Activated CD8-positive, alpha-beta T cell treated with anti-CD3 and anti-CD28 coated beads for 36 hours (primary cell): ENCODE measurements at regions not wholly inside any gene's neighbourhood (a gene's known extent, or its start where the extent isn't known, plus 50 kb on each side); places are given as distances from the start of the nearest gene placed in this dataset.

Experiments used
- ATAC-seq: fragments of 200-7000 bp; cut with Tn5 transposase; one replicate; pipeline ENCODE4 v1.10.0; 2021; ENCODE audit warnings: mild to moderate bottlenecking, moderate library complexity
- CTCF ChIA-PET: fragments of 350-600 bp; sonication (Branson Sonifier 250); formaldehyde crosslinking; loops from one replicate; lab custom pipeline; 2021; ENCODE audit warnings: antibody characterized with exemption; lab: Charles Lee
- POLR2A ChIA-PET: fragments of 350-600 bp; sonication (Branson Sonifier 250); formaldehyde crosslinking; loops from one replicate; lab custom pipeline; 2021; ENCODE audit warnings: antibody characterized with exemption; lab: Charles Lee
- DNase-seq: peaks from one replicate; pipeline ENCODE4 v3.0.0-alpha.2; 2020
- H3K27ac Mint-ChIP-seq: one replicate; pipeline ENCODE4 v1.8.0; 2021; ENCODE audit warnings: mild to moderate bottlenecking, mixed read lengths
- H3K27me3 Mint-ChIP-seq: one replicate; pipeline ENCODE4 v1.8.0; 2021; ENCODE audit warnings: mixed read lengths
- H3K36me3 Mint-ChIP-seq: one replicate; pipeline ENCODE4 v1.8.0; 2021; ENCODE audit warnings: low read depth, mixed read lengths
- H3K4me1 Mint-ChIP-seq: one replicate; pipeline ENCODE4 v1.8.0; 2021; ENCODE audit warnings: low read depth, mixed read lengths
- H3K4me3 Mint-ChIP-seq: one replicate; pipeline ENCODE4 v1.8.0; 2021; ENCODE audit warnings: mild to moderate bottlenecking, moderate library complexity, mixed read lengths
- H3K9me3 Mint-ChIP-seq: one replicate; pipeline ENCODE4 v1.8.0; 2021; ENCODE audit warnings: mixed read lengths
- CTCF ChIP-seq: fragments of 200-600 bp; IDR thresholded peaks from one replicate; pipeline ENCODE4 v1.8.0; 2022; ENCODE audit warnings: antibody characterized with exemption, mild to moderate bottlenecking
- intact Hi-C: fragments of 100-400 bp; cut with micrococcal nuclease; formaldehyde crosslinking; loops from one replicate; pipeline ENCODE4 v1.10.0; 2022

- ChIA-PET POLR2A (no interaction called here), CTCF (no interaction called here)
- no peak overlapping the region for H3K4me3 Mint-ChIP-seq
- no peaks in the 10 kb centered on the region for H3K27me3 Mint-ChIP-seq
- no peak for TF ChIP-seq CTCF
- no peak overlapping the region for H3K27ac Mint-ChIP-seq
- no peak for ATAC-seq
- H3K4me1 Mint-ChIP-seq = no peaks in the 10 kb centered on the region
- no peak for DNase-seq
- peaks cover 4% of the 10 kb centered on the region for H3K9me3 Mint-ChIP-seq
- intact Hi-C loops = no loop called here
- H3K36me3 Mint-ChIP-seq = no peaks in the 10 kb centered on the region
Observed at GRCh38 chr4:59175617-59176016, 2024.5 kb upstream of the ADGRL3 start.

- TF ChIP-seq CTCF = no peak
- intact Hi-C loops = no loop called here
- peaks cover 5% of the 10 kb centered on the region for H3K9me3 Mint-ChIP-seq
- H3K4me1 Mint-ChIP-seq = no peaks in the 10 kb centered on the region
- no peak overlapping the region for H3K27ac Mint-ChIP-seq
- H3K4me3 Mint-ChIP-seq = no peak overlapping the region
- H3K27me3 Mint-ChIP-seq = no peaks in the 10 kb centered on the region
- ATAC-seq = no peak
- CTCF ChIA-PET = no interaction called here
- POLR2A ChIA-PET = no interaction called here
- no peaks in the 10 kb centered on the region for H3K36me3 Mint-ChIP-seq
- no peak for DNase-seq
Observed at GRCh38 chr4:59179372-59179771, 2020.8 kb upstream of the ADGRL3 start.

GRCh38 chr4:59180161-59180560, 2020.0 kb upstream of the ADGRL3 start:
- H3K36me3 Mint-ChIP-seq = no peaks in the 10 kb centered on the region
- H3K27ac Mint-ChIP-seq = no peak overlapping the region
- POLR2A ChIA-PET = no interaction called here
- intact Hi-C loops = no loop called here
- H3K27me3 Mint-ChIP-seq = no peaks in the 10 kb centered on the region
- no peak for DNase-seq
- no peak for TF ChIP-seq CTCF
- CTCF ChIA-PET = no interaction called here
- H3K9me3 Mint-ChIP-seq = peaks cover 5% of the 10 kb centered on the region
- H3K4me1 Mint-ChIP-seq = no peaks in the 10 kb centered on the region
- ATAC-seq = no peak
- H3K4me3 Mint-ChIP-seq = no peak overlapping the region

DNA sequence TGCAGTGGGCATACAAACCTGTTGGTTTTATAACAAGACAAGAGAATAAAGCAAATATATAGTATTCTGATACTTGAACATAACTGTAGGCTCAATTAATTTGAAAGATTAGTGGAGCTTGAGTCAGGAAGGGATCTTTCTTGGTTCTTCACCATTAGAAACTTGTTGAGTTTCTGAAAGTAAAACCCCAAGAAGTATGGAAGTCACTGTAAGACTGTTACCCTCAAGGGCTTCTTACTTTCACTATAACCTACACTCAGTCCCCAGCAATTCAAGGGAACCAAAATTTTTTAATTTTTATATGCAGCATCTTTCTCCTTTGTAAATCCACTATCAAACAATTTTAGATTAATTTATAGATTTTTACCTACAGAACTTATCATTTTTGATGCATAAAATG, 2019.2 kb upstream of the ADGRL3 start:
- TF ChIP-seq CTCF = no peak
- H3K36me3 Mint-ChIP-seq = no peaks in the 10 kb centered on the region
- CTCF ChIA-PET = no interaction called here

GRCh38 chr4:59195839-59196238, 2004.3 kb upstream of the ADGRL3 start:
- intact Hi-C loops = no loop called here
- Mint-ChIP-seq H3K27ac (no peak overlapping the region), H3K4me1 (no peaks in the 10 kb centered on the region), H3K27me3 (no peaks in the 10 kb centered on the region), H3K4me3 (no peak overlapping the region), H3K36me3 (no peaks in the 10 kb centered on the region), H3K9me3 (peaks cover 6% of the 10 kb centered on the region)
- ChIA-PET CTCF (no interaction called here), POLR2A (no interaction called here)
- DNase-seq (no peak), ATAC-seq (no peak)
- TF ChIP-seq CTCF = no peak

More for the DNA sequence above, 2019.2 kb upstream of the ADGRL3 start:
- POLR2A ChIA-PET = no interaction called here
- Mint-ChIP-seq H3K4me1 (no peaks in the 10 kb centered on the region), H3K4me3 (no peak overlapping the region), H3K27me3 (no peaks in the 10 kb centered on the region), H3K9me3 (peaks cover 5% of the 10 kb centered on the region), H3K27ac (no peak overlapping the region)
- intact Hi-C loops = no loop called here
- ATAC-seq (no peak), DNase-seq (no peak)
